T-helper 2 cell treated with Interferon-gamma antibody and Interleukin-4, amounts not matched to agents 5 μg/mL and 100 μg/mL, for 36 hours (primary cell): ENCODE measurements at regions not wholly inside any gene's neighbourhood (a gene's known extent, or its start where the extent isn't known, plus 50 kb on each side); places are given as distances from the start of the nearest gene placed in this dataset.

ENCODE experiments used
- DNase-seq: peaks from one replicate; pipeline ENCODE4 v3.0.0; 2021; ENCODE audit warnings: low spot score
- H3K27ac Mint-ChIP-seq: one replicate; pipeline ENCODE4 v1.8.0; 2021; ENCODE audit warnings: mild to moderate bottlenecking, mixed read lengths
- H3K27me3 Mint-ChIP-seq: one replicate; pipeline ENCODE4 v1.8.0; 2021; ENCODE audit warnings: low read depth, mixed read lengths
- H3K36me3 Mint-ChIP-seq: one replicate; pipeline ENCODE4 v1.8.0; 2021; ENCODE audit warnings: low read depth, mixed read lengths
- H3K4me1 Mint-ChIP-seq: one replicate; pipeline ENCODE4 v1.8.0; 2021; ENCODE audit warnings: low read depth, mixed read lengths
- H3K4me3 Mint-ChIP-seq: one replicate; pipeline ENCODE4 v1.8.0; 2022; ENCODE audit warnings: mild to moderate bottlenecking, moderate library complexity, mixed read lengths
- H3K9me3 Mint-ChIP-seq: one replicate; pipeline ENCODE4 v1.8.0; 2021; ENCODE audit warnings: mixed read lengths

DNA sequence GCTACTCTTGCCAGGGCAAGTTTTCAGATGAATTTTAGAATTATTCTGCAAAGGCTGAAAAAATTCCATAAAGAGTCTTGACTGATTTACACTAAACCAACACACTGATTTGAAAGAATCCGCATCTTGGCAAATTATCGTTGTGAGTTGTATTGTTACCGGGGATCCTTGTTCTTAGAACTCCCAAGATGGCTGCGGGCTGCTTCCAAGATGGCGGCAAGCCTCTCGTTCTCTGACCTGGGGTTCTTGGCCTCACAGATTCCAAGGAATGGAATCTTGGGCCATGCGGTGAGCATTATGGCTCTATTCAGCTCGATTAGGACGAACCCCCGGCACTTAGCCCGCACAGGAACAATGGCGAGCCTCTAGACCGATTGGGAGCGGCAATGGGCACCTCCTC lies 132.5 kb downstream of the ZNF664 start:
- H3K4me3 Mint-ChIP-seq: no peak overlapping the region
- H3K36me3 Mint-ChIP-seq: no peaks in the 10 kb centered on the region
- DNase-seq: no peak
- H3K27me3 Mint-ChIP-seq: no peaks in the 10 kb centered on the region
- peaks cover 4% of the 10 kb centered on the region for H3K9me3 Mint-ChIP-seq
- peaks cover 2% of the 10 kb centered on the region for H3K4me1 Mint-ChIP-seq
- no peak overlapping the region for H3K27ac Mint-ChIP-seq

DNA sequence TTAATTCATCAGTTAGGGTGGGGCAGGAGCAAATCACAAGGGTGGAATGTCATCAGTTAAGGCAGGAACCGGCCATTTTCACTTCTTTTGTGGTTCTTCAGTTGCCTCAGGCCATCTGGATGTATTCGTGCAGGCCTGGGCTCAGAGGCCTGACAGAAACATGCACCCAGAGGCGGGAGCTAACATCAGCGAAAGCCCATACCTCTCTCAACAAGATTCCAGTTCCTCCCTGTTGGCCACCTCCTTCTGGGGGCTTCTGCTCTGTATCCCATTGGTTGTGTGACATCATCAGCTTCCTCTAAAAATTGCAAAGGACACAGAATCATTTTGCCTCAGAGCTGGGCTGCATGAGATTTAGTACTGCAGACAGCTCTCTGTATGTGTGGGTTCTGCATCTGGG lies 134.3 kb downstream of the ZNF664 start:
- H3K27me3 Mint-ChIP-seq: no peaks in the 10 kb centered on the region
- H3K4me1 Mint-ChIP-seq: peaks cover 2% of the 10 kb centered on the region
- H3K36me3 Mint-ChIP-seq: no peaks in the 10 kb centered on the region
- H3K27ac Mint-ChIP-seq: no peak overlapping the region
- no peak for DNase-seq
- peaks cover 4% of the 10 kb centered on the region for H3K9me3 Mint-ChIP-seq
- H3K4me3 Mint-ChIP-seq: no peak overlapping the region

DNA sequence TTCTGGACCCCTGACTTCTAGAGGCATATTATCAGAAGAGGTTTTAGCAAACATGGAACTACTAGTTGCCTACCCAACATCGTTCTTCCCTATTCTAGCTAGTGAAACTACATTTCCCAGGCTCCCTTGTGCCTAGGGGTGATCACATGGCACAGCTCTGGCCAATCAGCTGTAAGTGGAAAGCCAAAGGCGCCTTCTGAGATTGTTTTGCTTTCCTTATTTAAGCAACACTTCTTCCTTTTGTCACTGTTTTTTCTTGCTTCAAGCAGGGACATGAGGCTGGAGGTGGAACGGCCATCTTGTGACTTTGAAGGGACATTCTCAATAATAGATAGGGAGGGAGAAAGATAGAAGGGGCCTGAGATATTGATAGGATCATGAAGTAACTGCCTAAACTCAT lies 136.7 kb downstream of the ZNF664 start:
- no peak overlapping the region for H3K4me3 Mint-ChIP-seq
- H3K4me1 Mint-ChIP-seq: peaks cover 2% of the 10 kb centered on the region
- no peak overlapping the region for H3K27ac Mint-ChIP-seq
- no peaks in the 10 kb centered on the region for H3K36me3 Mint-ChIP-seq
- H3K9me3 Mint-ChIP-seq: peaks cover 4% of the 10 kb centered on the region
- no peaks in the 10 kb centered on the region for H3K27me3 Mint-ChIP-seq
- DNase-seq: no peak

DNA sequence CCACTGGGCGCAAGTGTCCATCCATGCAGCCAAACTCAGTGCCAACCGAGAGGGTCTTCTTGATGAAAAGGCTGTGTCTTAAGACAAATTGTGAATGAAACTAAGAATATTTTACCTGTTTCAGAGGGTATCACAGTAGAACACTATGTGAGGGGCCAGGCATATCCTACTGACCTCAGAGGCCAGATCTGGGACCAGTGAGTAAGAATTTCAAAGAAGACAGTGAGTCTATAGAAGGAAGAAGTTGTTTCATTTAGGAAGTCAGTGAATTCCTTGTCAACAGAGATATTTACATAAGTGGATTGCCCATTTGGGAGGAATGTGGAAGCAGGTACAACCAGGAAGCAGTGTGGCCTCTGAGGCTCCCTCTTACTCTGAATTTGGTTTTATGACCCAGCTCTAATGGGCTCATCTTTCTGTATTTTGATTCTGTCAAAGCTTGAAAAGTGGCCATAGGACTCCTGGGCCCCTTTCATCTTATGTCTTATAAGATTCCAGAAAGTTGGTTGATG lies 137.4 kb downstream of the ZNF664 start:
- no peaks in the 10 kb centered on the region for H3K36me3 Mint-ChIP-seq
- H3K27me3 Mint-ChIP-seq: no peaks in the 10 kb centered on the region
- DNase-seq: no peak
- no peak overlapping the region for H3K4me3 Mint-ChIP-seq
- no peak overlapping the region for H3K27ac Mint-ChIP-seq
- H3K4me1 Mint-ChIP-seq: peaks cover 2% of the 10 kb centered on the region
- peaks cover 4% of the 10 kb centered on the region for H3K9me3 Mint-ChIP-seq

DNA sequence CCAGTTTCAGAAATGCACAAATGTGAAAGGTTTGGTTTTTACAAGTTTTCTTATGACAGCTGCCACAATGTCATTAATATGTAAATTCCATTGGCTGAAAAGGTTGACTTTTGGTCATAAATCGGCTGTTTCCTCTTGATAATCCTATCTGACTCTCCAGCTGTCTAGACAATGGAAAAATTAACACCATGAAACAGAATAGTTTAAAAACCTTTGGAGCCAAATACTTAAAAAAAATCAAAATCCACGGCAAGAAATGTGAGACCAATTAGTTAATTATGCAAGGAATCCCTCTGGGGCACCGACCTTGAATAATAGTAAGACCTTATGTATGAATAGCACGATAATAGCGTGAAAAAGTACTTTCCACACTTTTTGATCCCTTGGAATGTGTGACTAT lies 138.0 kb downstream of the ZNF664 start:
- peaks cover 4% of the 10 kb centered on the region for H3K9me3 Mint-ChIP-seq
- no peak for DNase-seq

DNA sequence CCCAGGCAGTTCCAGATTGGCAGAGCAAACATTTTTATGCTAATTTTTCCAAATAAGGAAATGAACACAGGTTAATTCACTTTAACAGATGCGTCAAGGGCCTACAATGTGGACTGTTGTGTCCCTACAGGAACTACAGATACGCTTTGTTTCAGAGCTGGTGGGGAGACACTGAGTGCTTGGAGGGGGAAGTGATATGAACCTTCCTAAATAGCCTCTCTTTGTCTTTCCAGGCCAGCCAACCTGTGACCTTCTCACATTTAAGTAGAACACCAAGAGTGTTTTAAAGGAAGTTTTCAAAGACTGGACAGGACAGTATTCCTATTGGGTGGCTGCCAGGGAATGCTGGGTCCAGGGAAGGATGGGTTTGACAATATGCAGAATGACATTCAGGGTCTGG lies 141.3 kb downstream of the ZNF664 start:
- Mint-ChIP-seq H3K27me3 (no peaks in the 10 kb centered on the region), H3K4me3 (no peak overlapping the region), H3K4me1 (peaks cover 2% of the 10 kb centered on the region), H3K27ac (no peak overlapping the region), H3K36me3 (no peaks in the 10 kb centered on the region), H3K9me3 (peaks cover 4% of the 10 kb centered on the region)
- DNase-seq: no peak

More for the DNA sequence above, 138.0 kb downstream of the ZNF664 start:
- H3K27me3 Mint-ChIP-seq: no peaks in the 10 kb centered on the region
- no peaks in the 10 kb centered on the region for H3K36me3 Mint-ChIP-seq
- no peak overlapping the region for H3K4me3 Mint-ChIP-seq
- no peak overlapping the region for H3K27ac Mint-ChIP-seq
- H3K4me1 Mint-ChIP-seq: peaks cover 2% of the 10 kb centered on the region

DNA sequence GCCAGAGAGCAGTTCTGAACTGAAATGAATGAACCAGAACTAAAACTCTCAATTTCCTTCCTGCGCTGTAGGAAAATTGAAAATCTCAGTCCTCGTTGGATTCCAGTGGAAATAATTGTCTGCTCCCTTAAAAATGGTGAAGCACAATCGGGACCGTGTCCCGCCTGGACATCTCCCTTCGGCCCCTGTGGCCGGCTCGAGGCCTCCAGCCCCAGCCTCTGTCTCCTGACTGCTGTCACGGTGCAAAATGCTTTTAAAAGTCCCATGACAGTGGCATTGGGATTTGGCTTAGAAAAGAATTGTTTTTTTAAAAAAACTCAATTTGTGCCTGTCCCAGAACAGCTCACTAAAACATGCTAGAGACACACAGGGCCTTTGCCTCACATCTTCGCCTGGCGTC lies 142.5 kb downstream of the ZNF664 start:
- Mint-ChIP-seq H3K27ac (no peak overlapping the region), H3K4me1 (no peaks in the 10 kb centered on the region), H3K27me3 (no peaks in the 10 kb centered on the region), H3K36me3 (no peaks in the 10 kb centered on the region), H3K9me3 (no peaks in the 10 kb centered on the region), H3K4me3 (no peak overlapping the region)
- DNase-seq: no peak

DNA sequence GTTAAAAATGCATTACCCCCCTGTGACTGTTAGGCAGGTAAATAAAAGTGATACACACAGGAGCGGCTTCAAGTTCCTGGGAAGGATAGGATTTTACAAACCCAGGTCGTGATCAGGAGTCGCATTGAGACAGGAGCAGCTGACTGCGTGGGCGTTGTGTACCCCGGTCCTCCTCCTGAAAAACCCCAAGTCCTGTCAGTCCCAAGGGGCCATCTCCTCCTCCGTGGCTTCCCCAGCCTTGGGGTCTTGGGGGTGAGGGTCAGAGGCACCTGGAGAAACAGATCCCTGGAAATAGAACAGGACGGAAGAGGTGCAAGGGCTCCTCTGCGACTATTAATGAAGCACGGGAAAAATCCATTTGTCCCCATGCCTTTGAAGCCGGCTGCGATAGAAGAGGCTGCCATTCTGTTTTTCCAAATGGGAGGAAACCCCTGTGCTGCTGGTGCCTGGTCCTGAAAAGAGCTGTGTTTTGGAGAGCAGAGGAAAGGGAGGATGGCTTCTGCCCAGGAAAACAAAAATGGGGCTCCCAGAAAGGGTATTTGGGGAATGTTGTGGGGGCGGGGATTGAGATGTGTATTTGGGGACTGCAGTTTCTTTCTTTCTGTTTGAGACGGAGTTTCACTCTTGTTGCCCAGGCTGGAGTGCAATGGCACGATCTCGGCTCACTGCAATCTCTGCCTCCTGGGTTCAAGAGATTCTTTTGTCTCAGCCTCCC lies 143.1 kb downstream of the ZNF664 start:
- Mint-ChIP-seq H3K9me3 (no peaks in the 10 kb centered on the region), H3K4me1 (no peaks in the 10 kb centered on the region), H3K27me3 (no peaks in the 10 kb centered on the region), H3K36me3 (no peaks in the 10 kb centered on the region), H3K27ac (no peak overlapping the region), H3K4me3 (no peak overlapping the region)
- DNase-seq: no peak

DNA sequence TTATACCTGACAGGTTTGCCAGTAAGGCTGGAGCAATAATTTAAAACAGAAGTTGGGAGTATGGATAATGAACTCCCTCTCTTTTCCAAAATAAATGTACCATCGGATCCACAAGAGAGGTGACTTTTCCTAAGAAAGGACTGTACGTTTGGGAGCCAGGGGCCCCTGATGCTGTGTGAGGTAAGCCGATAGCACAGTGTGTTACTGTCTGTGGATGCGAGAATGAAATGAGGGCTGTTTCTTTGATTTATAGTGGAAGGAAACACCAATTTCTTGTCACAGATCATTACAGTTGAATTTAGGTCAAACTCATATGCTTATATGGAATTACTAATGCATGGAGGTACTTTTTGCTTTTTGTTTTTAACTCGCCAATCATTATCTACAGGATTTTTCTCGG lies 147.7 kb downstream of the ZNF664 start:
- Mint-ChIP-seq H3K4me1 (no peaks in the 10 kb centered on the region), H3K36me3 (no peaks in the 10 kb centered on the region), H3K4me3 (no peak overlapping the region), H3K27ac (no peak overlapping the region), H3K27me3 (no peaks in the 10 kb centered on the region), H3K9me3 (no peaks in the 10 kb centered on the region)
- DNase-seq: no peak

DNA sequence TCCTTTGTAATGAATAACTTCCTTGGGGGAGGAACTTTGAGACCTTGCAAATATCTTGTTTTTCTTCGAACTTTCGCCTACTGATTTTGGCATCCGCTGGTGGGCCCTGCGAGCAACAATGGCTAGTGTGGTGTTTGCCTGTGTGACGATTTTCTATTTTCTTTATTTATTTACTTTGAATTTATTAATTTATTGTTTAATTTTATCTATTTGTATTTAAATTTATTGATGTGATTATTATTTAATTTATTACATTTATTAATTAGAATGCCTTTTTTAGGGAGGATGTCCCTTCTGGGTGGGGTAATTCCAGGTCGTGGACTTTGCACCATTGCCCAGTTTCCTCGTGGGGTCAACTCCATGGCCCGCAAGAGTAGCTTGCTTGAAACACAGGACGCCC lies 149.7 kb downstream of the ZNF664 start:
- no peaks in the 10 kb centered on the region for H3K36me3 Mint-ChIP-seq
- no peak overlapping the region for H3K4me3 Mint-ChIP-seq
- H3K27me3 Mint-ChIP-seq: no peaks in the 10 kb centered on the region
- H3K27ac Mint-ChIP-seq: no peak overlapping the region
- no peaks in the 10 kb centered on the region for H3K4me1 Mint-ChIP-seq
- no peaks in the 10 kb centered on the region for H3K9me3 Mint-ChIP-seq
- DNase-seq: no peak

DNA sequence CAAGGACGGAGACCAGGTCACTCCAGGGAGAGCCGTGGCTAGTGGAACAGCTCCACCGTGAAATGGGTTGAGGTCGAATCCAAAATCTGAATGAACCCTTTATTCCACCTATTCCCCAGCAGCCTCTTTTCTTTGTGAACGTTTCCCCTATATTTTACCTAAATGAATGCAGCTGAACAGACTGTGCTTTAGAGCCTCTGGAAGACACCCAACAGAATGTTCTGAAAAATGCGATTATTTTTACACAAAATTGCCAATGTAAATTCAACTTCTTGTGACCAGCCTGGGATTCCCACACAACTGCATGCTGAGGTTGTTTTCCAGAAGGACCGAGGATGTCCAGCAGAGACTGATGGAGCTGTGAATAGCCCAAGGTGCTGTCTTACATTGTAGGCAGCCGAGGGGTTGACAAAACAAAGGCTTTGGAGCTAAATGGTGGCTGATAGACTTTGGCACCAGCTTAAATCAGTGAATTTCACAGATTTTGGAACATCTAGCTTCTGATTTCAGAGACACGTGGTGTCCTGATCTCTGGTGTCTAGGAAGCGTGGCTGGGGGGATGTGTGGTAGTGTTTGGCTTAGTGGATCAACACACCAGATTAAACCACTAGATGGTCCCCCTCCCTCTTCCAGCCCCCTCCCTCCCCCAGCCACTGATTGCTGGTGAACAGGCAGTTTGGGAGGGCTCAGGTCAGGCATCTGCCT lies 150.4 kb downstream of the ZNF664 start:
- Mint-ChIP-seq H3K27ac (no peak overlapping the region), H3K4me1 (no peaks in the 10 kb centered on the region), H3K4me3 (no peak overlapping the region)

DNA sequence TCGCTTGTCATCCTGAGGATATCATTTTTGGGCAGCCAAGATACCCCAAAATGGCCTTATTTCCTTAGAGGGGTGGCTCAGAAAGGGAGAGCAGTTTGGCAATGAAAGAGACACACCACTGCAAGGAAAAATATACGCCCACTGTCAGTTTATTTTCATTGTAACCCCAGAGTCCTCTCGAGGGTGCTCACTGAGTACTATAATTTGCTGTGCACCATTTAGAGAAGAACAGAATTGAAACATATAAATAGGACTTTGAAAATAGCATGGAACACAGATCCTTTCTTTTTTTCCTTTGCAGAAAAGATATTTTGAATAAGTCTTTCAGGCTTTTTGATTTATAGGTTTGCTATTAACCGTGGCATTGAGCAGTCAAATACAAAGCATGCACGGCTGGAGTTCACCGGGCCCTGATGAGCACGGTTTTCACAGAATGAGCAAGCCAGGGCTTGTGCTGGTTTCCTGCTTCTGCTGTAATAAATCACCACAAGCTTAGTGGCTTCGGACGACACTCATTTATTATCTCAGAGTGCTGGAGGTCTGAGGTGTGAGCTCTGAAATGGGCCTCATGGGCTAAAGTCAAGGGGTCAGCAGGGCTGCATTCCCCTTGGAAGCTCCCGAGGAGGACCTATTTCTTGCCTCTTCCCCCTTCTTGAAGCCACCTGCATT lies 152.3 kb downstream of the ZNF664 start:
- Mint-ChIP-seq H3K4me3 (no peak overlapping the region), H3K9me3 (no peaks in the 10 kb centered on the region), H3K27ac (no peak overlapping the region), H3K27me3 (no peaks in the 10 kb centered on the region), H3K36me3 (no peaks in the 10 kb centered on the region), H3K4me1 (no peaks in the 10 kb centered on the region)
- DNase-seq: no peak

More for the DNA sequence above, 150.4 kb downstream of the ZNF664 start:
- no peaks in the 10 kb centered on the region for H3K36me3 Mint-ChIP-seq
- no peaks in the 10 kb centered on the region for H3K9me3 Mint-ChIP-seq
- DNase-seq: no peak
- H3K27me3 Mint-ChIP-seq: no peaks in the 10 kb centered on the region

DNA sequence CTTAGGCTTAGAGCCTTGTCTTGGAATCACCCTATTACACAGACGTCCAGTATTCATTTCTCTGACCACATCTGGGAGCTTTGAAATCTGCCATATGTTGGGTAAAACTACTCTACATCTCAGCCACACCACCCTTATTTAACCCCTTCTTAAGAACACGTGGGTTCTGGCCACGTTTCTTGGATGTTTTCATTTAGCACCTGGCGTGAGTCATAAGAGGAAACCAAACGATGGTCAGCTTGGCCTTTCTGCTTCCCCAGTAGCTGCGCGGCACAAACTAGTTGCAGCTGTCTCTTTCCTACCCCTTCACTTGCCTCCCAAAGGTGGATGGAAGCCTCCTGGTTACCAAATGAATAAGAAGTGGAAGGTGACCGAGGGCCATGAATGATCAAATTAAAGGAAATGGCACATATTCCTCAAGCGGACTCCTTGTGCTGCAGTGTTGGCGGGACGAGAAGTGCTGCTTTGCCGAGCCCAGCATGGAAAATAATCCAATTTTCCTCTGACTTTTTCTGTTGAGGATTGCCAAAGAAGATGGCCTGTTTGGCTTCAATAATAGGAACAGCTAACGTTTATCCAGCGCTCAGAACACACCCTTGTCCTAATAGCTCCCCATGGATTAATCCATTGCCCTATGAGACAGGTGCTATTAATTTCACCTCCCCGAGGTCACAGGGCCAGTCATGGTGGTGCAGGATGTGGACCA lies 154.1 kb downstream of the ZNF664 start:
- DNase-seq: no peak
- no peak overlapping the region for H3K4me3 Mint-ChIP-seq
- no peaks in the 10 kb centered on the region for H3K27me3 Mint-ChIP-seq

DNA sequence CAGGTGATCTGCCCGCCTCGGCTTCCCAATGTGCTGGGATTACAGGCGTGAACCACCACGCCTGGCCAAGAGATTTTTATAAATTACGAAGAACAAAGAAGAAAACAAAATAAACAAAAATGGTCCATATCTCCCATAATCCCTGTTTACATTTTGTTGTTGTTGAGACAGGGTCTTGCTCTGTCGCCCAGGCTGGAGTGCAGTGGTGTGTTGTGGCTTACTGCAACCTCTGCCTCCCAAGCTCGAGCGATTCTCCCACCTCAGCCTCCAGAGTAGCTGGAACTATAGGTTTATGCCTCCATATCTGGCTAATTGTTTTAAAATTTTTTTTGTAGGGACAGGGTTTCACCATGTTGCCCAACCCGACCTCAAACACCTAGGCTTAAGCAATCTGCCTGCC lies 156.1 kb downstream of the ZNF664 start:
- Mint-ChIP-seq H3K9me3 (no peaks in the 10 kb centered on the region), H3K27me3 (no peaks in the 10 kb centered on the region), H3K4me1 (no peaks in the 10 kb centered on the region), H3K27ac (no peak overlapping the region), H3K4me3 (no peak overlapping the region), H3K36me3 (no peaks in the 10 kb centered on the region)
- DNase-seq: no peak

More for the DNA sequence above, 154.1 kb downstream of the ZNF664 start:
- no peak overlapping the region for H3K27ac Mint-ChIP-seq
- H3K36me3 Mint-ChIP-seq: no peaks in the 10 kb centered on the region
- H3K4me1 Mint-ChIP-seq: no peaks in the 10 kb centered on the region
- no peaks in the 10 kb centered on the region for H3K9me3 Mint-ChIP-seq
